ENCODE measurements at regions not wholly inside any gene's neighbourhood (a gene's known extent, or its start where the extent isn't known, plus 50 kb on each side); places are given as distances from the start of the nearest gene placed in this dataset.
"Not testable (repeated sequence)": the region's sequence is repeated elsewhere in the genome, so short reads cannot be mapped to it uniquely, and the experiment has no call there.

DNA sequence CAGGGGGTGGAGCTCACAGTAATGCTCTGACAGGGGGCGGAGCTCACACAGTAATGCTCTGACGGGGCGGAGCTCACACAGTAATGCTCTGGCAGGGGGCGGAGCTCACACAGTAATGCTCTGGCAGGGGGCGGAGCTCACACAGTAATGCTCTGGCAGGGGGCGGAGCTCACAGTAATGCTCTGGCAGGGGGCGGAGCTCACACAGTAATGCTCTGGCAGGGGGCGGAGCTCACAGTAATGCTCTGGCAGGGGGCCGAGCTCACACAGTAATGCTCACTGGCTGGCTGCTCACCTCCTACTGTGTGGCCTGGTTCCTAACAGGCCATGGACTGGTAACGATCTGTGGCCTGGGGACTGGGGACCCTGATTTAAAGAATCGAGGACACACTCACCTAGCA is 53.9 kb upstream of the TNK2 start:
- DNase-seq; H3K27ac ChIP-seq; H3K36me3 ChIP-seq (ENCODE audit: low read depth, missing control alignments); H3K27me3 ChIP-seq; H3K4me1 ChIP-seq; H3K9me3 ChIP-seq; intact Hi-C loops (cut with DNase I; ENCODE audit: low total_unique reads); H3K4me3 ChIP-seq: not testable (repeated sequence)
- WGBS, 2 donors = 81 to 88% methylated on average over 8 to 11 of the region's 11 CpGs

DNA sequence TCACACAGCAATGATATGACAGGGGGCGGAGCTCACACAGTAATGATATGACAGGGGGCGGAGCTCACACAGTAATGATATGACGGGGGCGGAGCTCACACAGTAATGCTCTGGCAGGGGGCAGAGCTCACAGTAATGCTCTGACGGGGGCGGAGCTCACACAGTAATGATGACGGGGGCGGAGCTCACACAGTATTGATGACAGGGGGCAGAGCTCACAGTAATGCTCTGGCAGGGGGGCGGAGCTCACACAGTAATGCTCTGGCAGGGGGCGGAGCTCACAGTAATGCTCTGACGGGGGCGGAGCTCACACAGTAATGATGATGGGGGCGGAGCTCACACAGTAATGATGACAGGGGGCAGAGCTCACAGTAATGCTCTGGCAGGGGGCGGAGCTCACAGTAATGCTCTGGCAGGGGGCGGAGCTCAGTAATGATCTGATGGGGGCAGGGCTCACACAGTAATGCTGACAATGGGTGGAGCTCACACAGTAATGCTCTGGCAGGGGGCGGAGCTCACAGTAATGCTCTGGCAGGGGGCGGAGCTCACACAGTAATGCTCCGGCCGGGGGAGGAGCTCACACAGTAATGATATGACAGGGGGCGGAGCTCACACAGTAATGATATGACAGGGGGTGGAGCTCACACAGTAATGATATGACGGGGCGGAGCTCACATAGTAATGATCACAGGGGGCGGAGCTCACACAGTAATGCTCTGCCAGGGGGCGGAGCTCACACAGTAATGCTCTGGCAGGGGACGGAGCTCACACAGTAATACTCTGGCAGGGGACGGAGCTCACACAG is 52.8 kb upstream of the TNK2 start:
- WGBS, 2 donors = 76 to 86% methylated on average over 21 to 26 of the region's 26 CpGs
- intact Hi-C loops (cut with DNase I; ENCODE audit: low total_unique reads); H3K36me3 ChIP-seq (ENCODE audit: low read depth, missing control alignments); H3K4me3 ChIP-seq; H3K27me3 ChIP-seq; H3K9me3 ChIP-seq; H3K27ac ChIP-seq; H3K4me1 ChIP-seq: not testable (repeated sequence)
- DNase-seq = peak; percentile 28

DNA sequence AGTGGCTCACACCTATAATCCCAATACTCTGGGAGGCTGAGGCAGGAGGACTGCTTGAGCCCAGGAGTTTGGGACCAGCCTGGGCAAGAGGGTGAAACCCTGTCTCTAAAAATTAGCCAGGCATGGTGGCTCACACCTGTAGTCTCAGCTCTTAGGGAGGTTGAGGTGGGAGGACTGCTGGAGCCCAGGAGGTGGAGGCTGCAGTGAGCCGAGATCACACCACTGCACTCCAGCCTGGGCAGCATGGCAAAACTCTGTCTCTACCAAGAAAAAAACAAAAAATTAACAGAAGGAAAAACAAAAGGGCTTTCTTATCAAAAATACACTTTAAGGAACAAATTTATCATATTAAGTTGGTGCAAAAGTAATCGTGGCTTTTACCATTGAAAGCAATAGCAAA is 51.8 kb upstream of the TNK2 start:
- H3K4me1 ChIP-seq; H3K27ac ChIP-seq; DNase-seq; H3K27me3 ChIP-seq; H3K36me3 ChIP-seq (ENCODE audit: low read depth, missing control alignments); H3K4me3 ChIP-seq; H3K9me3 ChIP-seq; intact Hi-C loops (cut with DNase I; ENCODE audit: low total_unique reads): not testable (repeated sequence)
- 64 to 73% methylated on average over 2 of the region's 2 CpGs for whole genome bisulfite sequencing, 2 donors

DNA sequence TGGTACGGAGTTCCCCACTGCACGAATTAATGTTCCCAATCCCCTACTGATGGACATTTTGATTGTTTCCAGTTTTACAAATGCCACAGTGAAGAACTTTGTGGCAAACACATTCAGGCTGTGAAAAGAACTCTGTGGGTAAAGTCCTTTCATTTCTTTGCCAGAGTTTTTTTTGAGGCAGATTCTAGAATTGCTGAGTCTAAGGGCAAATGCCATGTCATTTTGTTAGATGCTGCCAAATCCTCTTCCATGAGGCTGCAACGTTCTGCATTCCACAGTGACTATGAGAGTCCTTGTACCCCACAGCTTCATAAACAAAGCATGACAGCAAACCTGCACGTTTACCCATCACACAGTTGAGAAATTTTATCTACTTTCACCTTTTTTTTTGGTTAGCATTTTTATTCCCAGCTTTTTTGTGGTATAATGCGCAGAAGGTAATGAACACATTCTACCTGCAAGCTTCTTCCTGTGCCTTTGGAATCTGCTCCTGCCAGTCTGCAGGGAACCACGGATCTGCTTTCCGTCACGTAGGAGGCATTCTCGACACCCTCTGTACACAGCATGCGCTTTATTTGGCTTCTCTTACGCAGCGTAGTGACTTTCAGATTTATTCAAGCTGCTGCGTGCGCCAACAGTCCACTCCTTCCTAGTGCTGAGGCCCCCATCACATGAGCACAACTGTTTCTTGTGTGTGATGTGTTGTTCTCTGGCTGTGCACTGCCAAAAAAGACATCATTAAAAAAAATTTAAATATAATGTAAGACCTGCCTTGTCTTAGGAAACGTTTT is 51.2 kb upstream of the TNK2 start:
- H3K27me3 ChIP-seq; H3K36me3 ChIP-seq (ENCODE audit: low read depth, missing control alignments); H3K4me1 ChIP-seq; intact Hi-C loops (cut with DNase I; ENCODE audit: low total_unique reads); DNase-seq; H3K9me3 ChIP-seq; H3K27ac ChIP-seq; H3K4me3 ChIP-seq: not testable (repeated sequence)
- 64 to 74% methylated on average over 7 to 9 of the region's 15 CpGs for WGBS, 2 donors

DNA sequence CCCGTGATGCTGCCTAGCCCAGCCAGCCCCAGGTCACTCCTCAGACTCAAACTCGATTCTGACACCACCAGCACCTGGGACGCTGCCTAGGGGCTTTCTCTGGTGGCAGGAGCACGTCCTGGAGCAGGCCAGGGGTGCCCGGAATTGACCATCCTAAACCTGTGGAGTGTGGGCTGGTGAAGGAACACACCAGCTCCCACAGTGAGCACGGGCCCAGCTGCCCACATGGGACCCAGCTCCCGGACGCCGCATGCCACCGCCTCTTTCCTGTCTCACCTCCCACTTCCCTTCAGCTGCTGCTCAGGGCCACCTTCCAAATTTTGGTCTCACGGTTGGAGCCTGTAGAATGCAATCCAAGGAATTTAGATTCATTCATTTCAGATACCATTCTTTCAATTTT is 50.4 kb upstream of the TNK2 start:
- WGBS, 2 donors = 79 to 84% methylated on average over 10 to 11 of the region's 11 CpGs
- H3K4me3 ChIP-seq; H3K27ac ChIP-seq; DNase-seq; intact Hi-C loops (cut with DNase I; ENCODE audit: low total_unique reads); H3K36me3 ChIP-seq (ENCODE audit: low read depth, missing control alignments); H3K4me1 ChIP-seq; H3K27me3 ChIP-seq; H3K9me3 ChIP-seq: not testable (repeated sequence)
